ENCODE measurements at regions not wholly inside any gene's neighbourhood (a gene's known extent, or its start where the extent isn't known, plus 50 kb on each side); places are given as distances from the start of the nearest gene placed in this dataset.

- H3K4me3 ChIP-seq: no peak overlapping the region
- ATAC-seq (ENCODE audit: insufficient number of reproducible peaks, low FRiP score, low read depth) (no peak), DNase-seq (ENCODE audit: low spot score) (no peak)
- peaks cover 0 to 6% of the 10 kb centered on the region in 2 donors for H3K4me1 ChIP-seq (ENCODE audit: control insufficient read depth in 1 of 2, low read depth in 2 of 2)
- H3K27me3 ChIP-seq (replicated peaks; ENCODE audit: insufficient read depth): no peaks in the 10 kb centered on the region
- no peak for TF ChIP-seq CTCF (IDR thresholded peaks at IDR 0.05)
- H3K9me3 ChIP-seq: no peaks in the 10 kb centered on the region
- no peaks in the 10 kb centered on the region for H3K36me3 ChIP-seq
- no peak overlapping the region for H3K27ac ChIP-seq
Measured at GRCh38 chr13:37277435-37278144, 172.1 kb upstream of the CSNK1A1L start.

- TF ChIP-seq CTCF (IDR thresholded peaks at IDR 0.05): no peak
- Histone ChIP-seq H3K4me3 (no peak overlapping the region), H3K4me1 (ENCODE audit: control insufficient read depth in 1 of 2, low read depth in 2 of 2) (peaks cover 0 to 6% of the 10 kb centered on the region in 2 donors), H3K36me3 (no peaks in the 10 kb centered on the region), H3K27me3 (replicated peaks; ENCODE audit: insufficient read depth) (no peaks in the 10 kb centered on the region), H3K27ac (no peak overlapping the region), H3K9me3 (no peaks in the 10 kb centered on the region)
- ATAC-seq (ENCODE audit: insufficient number of reproducible peaks, low FRiP score, low read depth) (peak; percentile 60), DNase-seq (ENCODE audit: low spot score) (no peak)
Measured at GRCh38 chr13:37277007-37277406, 171.5 kb upstream of the CSNK1A1L start.

GRCh38 chr13:37274569-37275497 lies 169.4 kb upstream of the CSNK1A1L start:
- Histone ChIP-seq H3K27ac (no peak overlapping the region), H3K27me3 (replicated peaks; ENCODE audit: insufficient read depth) (no peaks in the 10 kb centered on the region), H3K9me3 (no peaks in the 10 kb centered on the region), H3K4me3 (no peak overlapping the region), H3K4me1 (ENCODE audit: control insufficient read depth in 1 of 2, low read depth in 2 of 2) (peaks cover 0 to 6% of the 10 kb centered on the region in 2 donors), H3K36me3 (no peaks in the 10 kb centered on the region)
- DNase-seq (ENCODE audit: low spot score): no peak
- no peak for ATAC-seq (ENCODE audit: insufficient number of reproducible peaks, low FRiP score, low read depth)
- TF ChIP-seq CTCF (IDR thresholded peaks at IDR 0.05): no peak

- Histone ChIP-seq H3K9me3 (no peaks in the 10 kb centered on the region), H3K4me1 (ENCODE audit: control insufficient read depth in 1 of 2, low read depth in 2 of 2) (peaks cover 0 to 6% of the 10 kb centered on the region in 2 donors), H3K36me3 (no peaks in the 10 kb centered on the region), H3K27ac (no peak overlapping the region), H3K27me3 (replicated peaks; ENCODE audit: insufficient read depth) (no peaks in the 10 kb centered on the region), H3K4me3 (no peak overlapping the region)
- no peak for TF ChIP-seq CTCF (IDR thresholded peaks at IDR 0.05)
- ATAC-seq (ENCODE audit: insufficient number of reproducible peaks, low FRiP score, low read depth) (no peak), DNase-seq (ENCODE audit: low spot score) (no peak)
Measured at GRCh38 chr13:37273836-37274235, 168.4 kb upstream of the CSNK1A1L start.

All from thoracic aorta (tissue), 2 donors.